Middle frontal gyrus (tissue), 1 donor: ENCODE measurements at regions not wholly inside any gene's neighbourhood (a gene's known extent, or its start where the extent isn't known, plus 50 kb on each side); places are given as distances from the start of the nearest gene placed in this dataset.
A peak's percentile ranks its signal among the peaks of the same experiment; 100 is the strongest.

Experiments used
- DNase-seq: peaks from one replicate; pipeline ENCODE4 v3.0.0-alpha.2; 2015; ENCODE audit warnings: low spot score; ENCODE audit errors: extremely low spot score

DNA sequence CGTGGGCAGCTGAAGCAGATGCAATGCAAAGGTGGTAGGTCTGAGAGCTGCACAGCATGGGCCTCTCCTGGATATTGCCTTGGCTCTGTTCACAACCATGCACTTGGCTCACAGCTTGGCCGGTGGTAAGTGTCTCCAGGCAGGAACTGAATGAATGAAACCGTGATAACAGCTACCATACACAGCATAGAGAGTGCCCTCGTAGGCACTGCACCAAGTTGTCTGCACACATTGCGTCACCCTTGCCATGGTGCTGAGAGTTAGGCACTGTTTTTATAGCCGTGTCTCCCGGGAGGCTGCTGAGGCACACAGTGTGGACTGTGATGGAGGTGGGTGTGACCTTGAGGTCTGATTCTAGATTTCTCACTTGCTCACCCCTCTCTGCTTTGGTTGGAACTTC lies 157.6 kb upstream of the VASH1 start:
- DNase-seq = no peak

- no peak for DNase-seq
These were observed 153.8 kb upstream of the VASH1 start for GRCh38 chr14:76607510-76607909.

DNA sequence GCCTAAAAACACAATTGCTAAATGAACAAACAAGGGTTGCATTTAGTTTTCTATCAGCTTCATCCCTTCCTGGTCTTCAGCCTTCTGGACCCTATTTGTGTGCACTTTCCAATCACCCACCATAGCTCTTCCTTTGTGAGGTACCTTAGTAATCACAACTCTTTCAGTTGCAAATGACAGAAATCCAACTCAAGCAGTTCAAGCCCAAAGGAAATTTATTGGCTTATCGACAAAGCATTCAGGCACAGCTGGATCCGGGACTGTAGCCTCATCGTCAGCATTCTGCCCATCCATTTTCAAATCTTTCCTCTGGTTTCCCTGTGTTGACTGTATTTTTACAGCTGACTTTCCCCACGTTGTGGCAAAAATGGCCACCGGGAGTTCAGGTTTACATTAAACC lies 148.6 kb upstream of the VASH1 start:
- DNase-seq = no peak

DNA sequence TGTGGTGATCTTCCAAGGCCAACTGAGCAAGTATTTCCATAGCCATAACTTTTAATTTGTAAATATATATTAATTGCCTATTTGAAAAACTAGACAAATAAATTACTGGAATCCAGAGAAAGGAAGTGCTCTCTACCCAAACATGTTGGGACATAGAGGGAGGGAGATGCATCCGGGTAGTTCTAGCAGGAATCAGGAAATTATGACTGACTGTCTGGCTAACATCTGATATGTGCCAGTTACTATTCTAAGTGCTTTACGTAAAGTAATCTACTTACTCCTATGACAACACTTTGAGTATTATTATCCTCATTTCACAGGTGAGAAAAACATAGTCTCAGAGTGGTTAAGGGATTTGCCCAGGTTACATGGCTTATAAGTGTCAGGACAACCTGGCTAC lies 147.7 kb upstream of the VASH1 start:
- DNase-seq = no peak

GRCh38 chr14:76615331-76615730 lies 145.9 kb upstream of the VASH1 start:
- DNase-seq = no peak

- no peak for DNase-seq
These were observed 143.8 kb upstream of the VASH1 start for GRCh38 chr14:76617440-76617839.

GRCh38 chr14:76636602-76637001 lies 124.7 kb upstream of the VASH1 start:
- no peak for DNase-seq

- no peak for DNase-seq
These were observed 122.4 kb upstream of the VASH1 start for GRCh38 chr14:76638841-76639240.

- no peak for DNase-seq
These were observed 121.5 kb upstream of the VASH1 start for GRCh38 chr14:76639606-76640229.

GRCh38 chr14:76640923-76641395 lies 120.3 kb upstream of the VASH1 start:
- no peak for DNase-seq

DNA sequence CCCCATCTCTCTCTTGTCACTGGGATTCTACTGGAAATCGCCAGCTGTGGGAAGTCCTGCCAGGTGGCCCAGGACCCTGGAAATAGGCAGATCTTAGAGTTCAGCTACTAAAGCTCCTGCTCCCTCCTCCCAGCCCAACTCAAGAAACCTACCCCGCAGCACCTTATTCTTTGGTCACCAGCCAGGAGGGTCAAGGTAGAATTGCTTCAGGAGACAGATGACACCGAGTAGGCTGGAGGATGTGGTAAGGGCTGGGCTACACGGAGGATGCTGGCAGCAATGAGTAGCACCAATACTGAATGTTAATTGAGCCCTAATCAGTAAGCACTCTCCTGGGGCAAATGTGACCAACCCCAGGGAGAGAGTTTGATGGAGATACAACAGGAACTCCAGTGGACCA lies 119.7 kb upstream of the VASH1 start:
- no peak for DNase-seq

GRCh38 chr14:76643887-76644286 lies 117.4 kb upstream of the VASH1 start:
- no peak for DNase-seq

DNA sequence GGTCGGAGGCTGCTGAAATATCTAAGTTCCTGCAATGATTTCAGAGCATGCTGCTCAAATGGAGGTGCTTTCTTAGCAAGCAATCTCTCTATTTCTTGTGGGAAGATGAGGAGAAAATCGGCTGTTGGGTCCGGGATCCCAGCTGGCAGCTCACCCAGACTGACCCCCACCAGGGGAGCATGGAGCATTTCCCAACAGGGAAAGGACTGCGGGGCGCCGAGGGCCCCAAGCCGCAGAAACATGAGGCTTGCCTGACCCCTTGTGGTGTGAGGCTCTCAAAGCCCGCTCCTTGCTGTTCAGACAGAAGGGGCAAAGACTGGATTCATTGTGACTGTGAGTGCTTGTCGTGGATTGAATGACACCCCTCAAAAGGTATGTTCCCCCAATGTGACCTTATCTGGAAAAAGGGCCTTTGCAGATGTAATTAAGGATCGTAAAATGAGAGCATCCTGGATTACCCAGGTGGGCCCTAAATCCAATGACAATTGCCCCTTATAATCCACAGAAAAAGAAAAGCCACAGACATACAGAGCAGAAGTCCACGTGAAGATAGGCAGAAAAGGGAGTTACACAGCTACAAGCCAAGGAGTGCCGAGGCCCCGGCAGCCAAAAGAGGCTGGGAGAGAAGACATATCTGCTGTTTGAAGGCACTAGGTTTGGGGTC lies 116.3 kb upstream of the VASH1 start:
- no peak for DNase-seq

GRCh38 chr14:76647697-76648298 lies 113.5 kb upstream of the VASH1 start:
- DNase-seq = peak; percentile 6

DNA sequence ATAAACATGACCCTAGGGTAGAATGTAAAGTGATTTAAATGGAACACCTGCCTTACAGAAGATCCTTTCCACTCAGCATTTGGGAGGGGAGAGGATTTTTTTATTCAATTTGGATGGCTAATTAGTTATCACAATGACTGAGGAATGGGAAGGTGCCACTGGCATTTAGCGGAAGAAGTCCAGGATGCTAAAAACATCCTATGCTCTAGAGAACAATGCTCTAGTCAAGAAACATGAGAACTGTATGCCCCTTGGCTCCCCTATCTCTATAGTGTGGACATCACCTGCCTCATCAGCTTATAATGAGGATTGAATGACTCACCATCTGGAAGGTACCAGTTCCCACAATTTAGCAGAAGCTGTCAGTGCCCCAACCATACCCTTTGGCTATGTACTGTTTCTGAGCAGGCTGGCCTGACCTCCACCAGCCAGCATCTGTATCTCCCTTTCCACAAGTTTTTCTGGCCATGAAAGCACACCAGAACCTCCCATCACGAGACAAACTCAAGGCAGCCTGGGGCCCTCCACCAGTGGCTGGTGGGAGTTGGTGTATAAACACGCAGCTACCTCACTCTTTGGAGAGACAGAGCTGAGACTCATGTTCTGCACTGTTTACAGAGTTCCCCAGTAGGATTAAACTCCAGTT lies 109.7 kb upstream of the VASH1 start:
- no peak for DNase-seq

- no peak for DNase-seq
These were observed 107.2 kb upstream of the VASH1 start for GRCh38 chr14:76653875-76654572.

DNA sequence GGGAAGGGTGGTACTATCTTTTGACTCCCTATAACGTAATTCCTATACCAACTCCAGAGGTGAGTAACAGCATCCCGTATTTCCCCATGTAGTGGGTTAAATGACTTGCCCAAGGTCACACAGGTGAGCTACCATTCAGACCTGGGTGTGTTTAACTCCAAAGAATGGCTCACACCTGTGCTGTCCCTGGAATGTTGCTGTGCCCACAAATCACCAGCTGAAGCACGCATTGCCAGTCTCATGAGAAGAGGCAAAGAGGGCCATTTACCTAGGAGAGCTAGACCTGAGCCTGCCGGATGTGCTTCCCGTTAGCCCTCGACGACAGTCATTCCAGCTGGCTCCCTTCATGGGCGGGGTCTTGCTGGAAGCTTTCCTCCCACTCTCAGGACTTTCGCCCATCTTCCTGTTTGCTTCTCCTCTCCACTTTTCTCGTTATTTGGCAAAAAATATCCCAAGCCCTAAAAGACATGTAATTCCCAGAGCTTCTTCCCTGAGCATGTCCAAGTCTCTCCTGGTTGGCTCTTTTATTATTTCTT lies 106.6 kb upstream of the VASH1 start:
- DNase-seq = no peak

DNA sequence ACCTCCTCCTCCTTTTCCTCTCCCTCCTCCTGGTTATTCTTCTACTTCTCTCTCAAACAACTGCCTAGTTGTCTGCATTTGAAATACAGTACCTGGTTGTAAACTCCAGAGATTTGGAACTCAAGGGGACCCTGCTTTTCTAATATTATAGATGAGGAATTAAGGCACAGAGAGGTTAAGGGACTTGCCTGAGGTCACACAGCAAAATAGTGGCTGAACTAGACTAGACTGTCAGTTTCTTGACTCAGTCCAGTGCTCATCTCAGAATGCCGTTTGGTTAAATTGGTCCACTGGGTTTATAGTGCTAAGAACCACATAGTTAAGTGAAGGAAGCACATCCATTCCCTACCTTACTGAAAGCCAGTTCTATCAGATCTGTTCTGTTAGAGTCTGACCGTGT lies 105.9 kb upstream of the VASH1 start:
- no peak for DNase-seq

GRCh38 chr14:76656592-76656991 lies 104.7 kb upstream of the VASH1 start:
- no peak for DNase-seq

- no peak for DNase-seq
These were observed 103.9 kb upstream of the VASH1 start for GRCh38 chr14:76657404-76657803.

DNA sequence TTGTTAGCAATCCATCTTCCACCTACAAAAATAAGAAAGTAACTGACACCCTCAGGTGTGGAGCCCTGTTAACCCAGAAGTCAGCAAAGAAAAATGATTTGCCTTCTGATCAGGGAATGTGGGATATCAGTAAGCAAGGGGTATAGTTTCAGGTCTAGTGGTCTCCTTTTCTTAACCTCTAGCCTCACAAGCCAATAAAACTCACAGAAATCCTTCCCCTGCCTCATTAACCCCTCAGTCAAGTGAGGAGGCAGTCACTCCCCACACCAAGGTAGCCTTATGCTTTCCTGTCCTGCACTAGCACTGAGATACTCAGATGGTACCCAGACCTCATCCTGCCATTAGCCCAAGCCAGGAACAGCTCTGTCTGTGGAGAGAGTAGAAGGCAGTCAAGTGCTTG lies 103.4 kb upstream of the VASH1 start:
- no peak for DNase-seq
